Body of pancreas (tissue), 4 donors: ENCODE measurements at regions not wholly inside any gene's neighbourhood (a gene's known extent, or its start where the extent isn't known, plus 50 kb on each side); places are given as distances from the start of the nearest gene placed in this dataset.

ENCODE experiments used
- ATAC-seq: fragments of 150-250 bp; one replicate; pipeline ENCODE4 v1.9.1; 2016
- DNase-seq, 4 donors: peaks; one replicate each; pipeline ENCODE4 v3.0.0-alpha.2; 2019
- H3K27ac ChIP-seq, 4 donors: fragments of 200-600 bp; sonication (generic); 1 replicate in 3 of 4; 2 replicates in 1 of 4; pipeline versions ENCODE4 v1.5.1 to v1.6.1; 2016 to 2019; ENCODE audit warnings: mild to moderate bottlenecking in 1 of 4, mixed read lengths in 1 of 4, moderate library complexity in 1 of 4
- H3K27me3 ChIP-seq, 2 donors: fragments of 200-600 bp; sonication (generic); one replicate each; pipeline ENCODE4 v1.6.0; 2016; ENCODE audit warnings: mild to moderate bottlenecking in 1 of 2
- H3K36me3 ChIP-seq, 2 donors: fragments of 200-600 bp; sonication (generic); replicated peaks in 1 of 2; 2 replicates each; pipeline ENCODE4 v1.5.1; 2016; ENCODE audit warnings: low read depth in 2 of 2; ENCODE audit not compliant: insufficient read depth in 1 of 2
- H3K4me1 ChIP-seq: fragments of 200-600 bp; sonication (generic); one replicate; pipeline ENCODE4 v1.6.0; 2016
- H3K4me3 ChIP-seq, 2 donors: fragments of 200-600 bp; sonication (generic); 1 replicate in 1 of 2; 2 replicates in 1 of 2; pipeline ENCODE4 v1.5.1; 2016 to 2019
- H3K9me3 ChIP-seq, 3 donors: fragments of 200-600 bp; sonication (generic); 1 replicate in 2 of 3; 2 replicates in 1 of 3; pipeline ENCODE4 v1.5.1; 2016
- CTCF ChIP-seq, 7 experiments: fragments of 450-650 bp in 4 of 7; fragments of 200-600 bp in 3 of 7; sonication (generic) in 3 of 7; IDR thresholded peaks; one replicate each; pipeline ENCODE4 v1.5.1; 2016 to 2019; ENCODE audit warnings: antibody characterized with exemption in 7 of 7
- POLR2A ChIP-seq, 3 donors: fragments of 450-650 bp; IDR thresholded peaks; one replicate each; pipeline ENCODE4 v1.6.1; 2016; ENCODE audit warnings: antibody characterized with exemption in 3 of 3, mild to moderate bottlenecking in 2 of 3
- WGBS, 2 donors: methylation state at CpG; one replicate each; pipeline ENCODE4 v1.1.5; 2017; 5-methylcytosine and 5-hydroxymethylcytosine counted together
- intact Hi-C: fragments of 100-400 bp; cut with DNase I; formaldehyde crosslinking; loops from one replicate; pipeline ENCODE4 v1.15.1; 2023

- H3K4me1 ChIP-seq = no peaks in the 10 kb centered on the region
- DNase-seq (no peak), ATAC-seq (no peak)
- intact Hi-C loops = no loop called here
- no peaks in the 10 kb centered on the region for H3K36me3 ChIP-seq
- H3K27ac ChIP-seq = no peak overlapping the region
- 49% methylated on average over 4 of the region's 4 CpGs for WGBS, 2 donors
- no peaks in the 10 kb centered on the region for H3K27me3 ChIP-seq
- TF ChIP-seq CTCF (IDR thresholded peaks at IDR 0.05) = no peak
- no peak for TF ChIP-seq POLR2A (IDR thresholded peaks at IDR 0.05)
- no peak overlapping the region for H3K4me3 ChIP-seq
- H3K9me3 ChIP-seq = no peaks in the 10 kb centered on the region
Measured at GRCh38 chr13:37368501-37368900, 230.1 kb downstream of the POSTN start.

DNA sequence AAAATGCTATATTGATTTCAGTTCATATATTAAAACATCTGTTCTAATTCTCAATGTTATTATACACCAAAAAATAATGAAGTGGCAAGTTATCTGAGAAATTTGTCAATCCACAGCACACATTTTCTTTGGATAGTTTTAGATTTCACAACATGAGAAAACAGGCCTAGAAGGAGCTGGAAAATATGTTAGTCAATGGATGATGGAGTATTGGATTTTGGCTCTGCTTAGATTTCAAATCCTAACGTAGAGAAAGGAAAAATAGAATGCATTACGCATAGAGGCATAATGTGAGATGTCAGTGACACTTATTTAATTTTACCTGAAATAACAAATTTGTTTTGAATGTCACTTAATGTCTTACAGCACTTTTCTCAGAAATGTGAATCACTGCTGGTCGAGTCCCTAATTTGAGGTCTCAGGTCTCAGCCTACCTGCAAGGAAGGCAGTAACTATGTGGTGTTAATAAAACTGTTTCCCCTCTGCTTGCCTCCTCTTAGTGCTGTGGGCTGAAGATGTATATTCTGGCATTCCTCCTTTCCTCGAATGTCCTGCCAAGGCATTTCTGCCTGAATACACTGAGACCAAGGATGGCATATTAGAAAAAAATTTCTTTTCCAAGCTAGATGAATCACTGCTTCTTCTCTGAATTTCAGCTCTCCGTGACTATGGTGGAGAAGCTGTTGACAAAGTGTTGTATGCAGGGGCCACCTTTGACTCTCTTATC, 232.4 kb downstream of the POSTN start:
- 56 to 59% methylated on average over 5 of the region's 5 CpGs for WGBS, 2 donors
- ATAC-seq = no peak
- no peaks in the 10 kb centered on the region for H3K9me3 ChIP-seq

DNA sequence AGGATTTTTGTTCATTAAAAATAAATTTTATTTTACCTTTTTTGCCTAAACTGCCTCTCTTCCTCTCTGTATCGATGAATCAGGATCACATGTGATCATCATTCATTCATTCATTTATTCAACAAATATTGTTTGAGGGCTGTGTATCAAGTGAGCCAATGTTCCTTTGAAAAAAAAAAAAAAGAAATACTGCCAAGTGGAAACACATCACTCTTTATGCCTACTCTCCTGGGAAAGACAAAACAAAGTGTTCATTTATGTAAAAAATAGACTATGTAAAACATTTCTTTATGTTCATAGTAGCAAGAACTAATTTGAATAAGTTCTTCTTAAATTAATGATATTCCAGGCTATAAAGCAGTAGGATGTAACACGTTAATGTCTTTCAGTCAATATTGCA, 233.1 kb downstream of the POSTN start:
- ATAC-seq = no peak
- no peaks in the 10 kb centered on the region for H3K27me3 ChIP-seq
- intact Hi-C loops = no loop called here
- TF ChIP-seq POLR2A (IDR thresholded peaks at IDR 0.05) = no peak
- no peak for TF ChIP-seq CTCF (IDR thresholded peaks at IDR 0.05)
- H3K36me3 ChIP-seq = no peaks in the 10 kb centered on the region
- H3K4me1 ChIP-seq = no peaks in the 10 kb centered on the region
- WGBS, 2 donors = 59 to 62% methylated on average over 2 of the region's 2 CpGs
- no peak overlapping the region for H3K4me3 ChIP-seq
- H3K27ac ChIP-seq = no peak overlapping the region
- H3K9me3 ChIP-seq = no peaks in the 10 kb centered on the region
- DNase-seq = no peak

More for the DNA sequence above, 232.4 kb downstream of the POSTN start:
- Histone ChIP-seq H3K4me3 (no peak overlapping the region), H3K27me3 (no peaks in the 10 kb centered on the region), H3K4me1 (no peaks in the 10 kb centered on the region), H3K36me3 (no peaks in the 10 kb centered on the region), H3K27ac (no peak overlapping the region)
- DNase-seq = no peak
- intact Hi-C loops = no loop called here
- TF ChIP-seq POLR2A (IDR thresholded peaks at IDR 0.05) = no peak
- no peak for TF ChIP-seq CTCF (IDR thresholded peaks at IDR 0.05)

GRCh38 chr13:37364956-37365355, 233.6 kb downstream of the POSTN start:
- WGBS, 2 donors = 60 to 68% methylated on average over 2 of the region's 2 CpGs
- no peaks in the 10 kb centered on the region for H3K27me3 ChIP-seq
- DNase-seq = no peak

More at GRCh38 chr13:37364956-37365355, 233.6 kb downstream of the POSTN start:
- no peak for TF ChIP-seq CTCF (IDR thresholded peaks at IDR 0.05)
- no peak for TF ChIP-seq POLR2A (IDR thresholded peaks at IDR 0.05)
- no peak overlapping the region for H3K4me3 ChIP-seq
- no peak overlapping the region for H3K27ac ChIP-seq
- intact Hi-C loops = no loop called here
- no peaks in the 10 kb centered on the region for H3K9me3 ChIP-seq
- no peaks in the 10 kb centered on the region for H3K4me1 ChIP-seq
- H3K36me3 ChIP-seq = no peaks in the 10 kb centered on the region
- no peak for ATAC-seq
